ENCODE measurements at regions not wholly inside any gene's neighbourhood (a gene's known extent, or its start where the extent isn't known, plus 50 kb on each side); places are given as distances from the start of the nearest gene placed in this dataset.

DNA sequence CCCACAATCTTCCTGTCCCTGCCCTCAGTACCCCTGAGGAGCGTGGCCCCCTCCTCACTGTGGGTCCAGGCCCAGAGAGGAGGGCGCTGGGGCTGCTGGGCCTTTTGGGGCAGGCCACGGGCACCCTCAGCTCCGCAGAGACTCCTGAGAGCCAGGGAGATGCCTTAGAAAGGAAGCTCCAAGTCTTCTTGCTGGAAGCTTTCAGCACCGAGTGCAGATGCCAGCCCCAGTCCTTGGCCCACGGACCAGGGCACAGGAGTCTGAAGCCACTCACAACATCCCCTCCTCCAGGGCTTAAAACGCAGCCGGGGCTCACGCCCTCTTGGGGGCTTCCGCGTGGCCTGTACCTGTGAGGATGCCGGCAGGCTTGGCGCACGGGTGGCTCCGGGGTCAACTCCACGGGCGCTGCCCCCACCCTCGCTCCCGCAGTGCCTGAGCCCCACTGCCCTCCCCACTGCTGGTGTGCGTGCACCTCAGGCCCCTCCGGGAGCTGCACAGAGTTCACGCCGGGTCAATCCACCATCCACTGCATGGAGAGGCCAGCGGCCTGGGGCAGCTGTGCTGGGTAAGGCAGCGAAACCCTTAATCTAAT, 72.1 kb upstream of the CTDP1 start:
- peak; percentile 78 for DNase-seq (ENCODE audit: low spot score)
- intact Hi-C loops (cut with DNase I) = no loop called here

DNA sequence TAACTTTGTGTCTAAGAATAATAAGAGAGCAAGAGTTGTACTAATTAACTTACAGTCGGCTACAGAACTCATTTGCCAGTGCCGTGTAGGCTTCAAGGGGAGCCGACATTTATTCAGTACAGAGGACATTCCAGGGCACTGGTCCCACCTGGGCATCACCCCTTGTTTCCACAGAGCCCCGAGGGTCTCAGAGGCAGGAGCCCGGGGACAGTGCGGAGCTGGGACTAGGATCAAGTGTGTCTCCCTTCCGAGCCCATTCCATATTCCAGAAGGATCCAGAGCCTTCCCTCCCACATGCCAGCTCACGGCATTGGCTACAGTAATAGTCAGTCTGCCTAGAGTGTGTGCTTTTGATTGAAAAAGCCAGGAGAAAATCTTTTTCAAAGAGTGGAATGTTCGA, 71.5 kb upstream of the CTDP1 start:
- intact Hi-C loops (cut with DNase I) = no loop called here
- peak; percentile 54 for DNase-seq (ENCODE audit: low spot score)

DNA sequence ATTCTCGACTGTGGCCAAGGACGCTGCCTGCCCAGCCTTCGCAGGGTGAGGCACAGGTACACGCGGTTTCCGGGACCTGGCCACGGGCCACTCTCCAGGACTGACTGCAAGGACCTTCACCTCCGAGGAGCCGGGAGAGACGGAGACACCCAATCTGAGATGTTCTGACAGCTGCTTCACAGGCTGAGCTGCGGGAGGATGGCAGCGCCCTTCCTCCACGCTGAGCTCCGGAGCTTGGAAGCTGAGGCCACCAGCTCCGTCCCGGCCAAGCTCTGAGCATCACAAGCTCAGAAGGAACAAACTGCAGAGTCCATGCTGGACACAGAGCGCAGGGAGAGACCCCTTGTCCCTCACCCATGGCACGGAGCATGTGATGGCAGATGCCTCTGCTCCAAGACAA, 71.1 kb upstream of the CTDP1 start:
- intact Hi-C loops (cut with DNase I) = no loop called here
- peak; percentile 75 for DNase-seq (ENCODE audit: low spot score)

GRCh38 chr18:79608999-79609461, 70.6 kb upstream of the CTDP1 start:
- peak; percentile 63 for DNase-seq (ENCODE audit: low spot score)
- intact Hi-C loops (cut with DNase I) = no loop called here

DNA sequence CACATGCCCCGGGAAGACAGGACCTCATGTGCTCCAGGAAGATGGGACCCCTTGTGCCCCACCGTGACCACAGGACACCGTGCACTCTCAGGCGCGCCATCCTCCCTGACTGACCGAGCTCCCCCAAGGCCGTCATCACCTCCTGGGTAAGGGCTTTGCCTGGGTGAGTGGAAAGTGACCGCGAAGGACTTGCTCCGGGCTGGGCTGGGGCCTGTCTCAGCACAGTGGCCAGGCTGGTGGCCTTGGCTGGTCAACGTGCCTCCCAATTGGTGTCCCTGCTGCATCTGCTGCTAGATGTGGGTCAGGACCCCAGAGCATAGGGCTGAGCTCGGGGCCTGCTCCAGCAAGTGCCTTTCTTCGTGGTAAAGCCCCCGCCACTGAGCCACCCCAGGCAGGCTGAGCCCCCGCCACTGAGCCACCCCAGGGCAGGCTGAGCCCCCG, 69.7 kb upstream of the CTDP1 start:
- DNase-seq (ENCODE audit: low spot score) = peak; percentile 69
- intact Hi-C loops (cut with DNase I) = no loop called here

GRCh38 chr18:79610461-79611039, 69.1 kb upstream of the CTDP1 start:
- intact Hi-C loops (cut with DNase I) = no loop called here
- peak; percentile 81 for DNase-seq (ENCODE audit: low spot score)

- DNase-seq (ENCODE audit: low spot score) = peak; percentile 74
These were observed 68.4 kb upstream of the CTDP1 start for GRCh38 chr18:79611040-79611681.

DNA sequence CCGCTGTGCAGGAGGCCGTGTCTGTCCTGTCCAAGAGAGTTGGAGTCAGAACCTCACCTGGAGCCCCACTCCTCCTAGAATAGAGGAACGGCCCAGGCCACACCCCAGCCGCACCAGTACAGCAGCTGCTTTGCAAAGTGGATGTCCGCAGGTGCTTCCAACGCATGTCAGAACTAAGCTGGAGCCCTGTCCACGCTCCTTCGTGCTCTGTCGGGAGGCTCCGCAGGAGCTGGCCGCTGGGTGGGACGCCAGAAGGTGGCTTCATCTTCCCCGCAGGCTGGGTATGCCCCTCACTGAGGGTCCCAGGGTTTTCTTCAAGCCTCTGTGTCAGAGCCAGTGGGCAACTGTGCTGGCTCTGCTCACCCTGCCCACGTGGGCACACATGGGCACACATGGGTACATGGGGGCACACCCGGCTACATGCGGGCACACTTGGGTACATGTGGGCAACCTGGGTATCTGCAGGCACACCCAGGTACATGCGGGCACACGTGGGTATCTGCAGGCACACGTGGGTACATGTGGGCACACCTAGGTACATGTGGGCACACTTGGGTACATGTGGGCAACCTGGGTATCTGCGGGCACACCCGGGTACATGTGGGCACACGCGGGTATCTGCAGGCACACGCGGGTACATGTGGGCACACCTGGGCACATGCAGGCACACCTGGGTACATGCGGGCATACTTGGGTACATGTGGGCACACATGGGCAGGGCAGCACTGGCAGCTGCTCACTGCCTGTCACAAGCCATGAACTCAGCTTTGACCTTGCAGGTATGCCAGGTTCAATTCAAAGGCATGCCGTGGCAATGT, 67.1 kb upstream of the CTDP1 start:
- intact Hi-C loops (cut with DNase I) = no loop called here

More at GRCh38 chr18:79611040-79611681, 68.4 kb upstream of the CTDP1 start:
- intact Hi-C loops (cut with DNase I) = no loop called here

GRCh38 chr18:79613186-79613931, 66.2 kb upstream of the CTDP1 start:
- DNase-seq (ENCODE audit: low spot score) = peak; percentile 69
- intact Hi-C loops (cut with DNase I) = no loop called here

More for the DNA sequence above, 67.1 kb upstream of the CTDP1 start:
- DNase-seq (ENCODE audit: low spot score) = peak; percentile 58

DNA sequence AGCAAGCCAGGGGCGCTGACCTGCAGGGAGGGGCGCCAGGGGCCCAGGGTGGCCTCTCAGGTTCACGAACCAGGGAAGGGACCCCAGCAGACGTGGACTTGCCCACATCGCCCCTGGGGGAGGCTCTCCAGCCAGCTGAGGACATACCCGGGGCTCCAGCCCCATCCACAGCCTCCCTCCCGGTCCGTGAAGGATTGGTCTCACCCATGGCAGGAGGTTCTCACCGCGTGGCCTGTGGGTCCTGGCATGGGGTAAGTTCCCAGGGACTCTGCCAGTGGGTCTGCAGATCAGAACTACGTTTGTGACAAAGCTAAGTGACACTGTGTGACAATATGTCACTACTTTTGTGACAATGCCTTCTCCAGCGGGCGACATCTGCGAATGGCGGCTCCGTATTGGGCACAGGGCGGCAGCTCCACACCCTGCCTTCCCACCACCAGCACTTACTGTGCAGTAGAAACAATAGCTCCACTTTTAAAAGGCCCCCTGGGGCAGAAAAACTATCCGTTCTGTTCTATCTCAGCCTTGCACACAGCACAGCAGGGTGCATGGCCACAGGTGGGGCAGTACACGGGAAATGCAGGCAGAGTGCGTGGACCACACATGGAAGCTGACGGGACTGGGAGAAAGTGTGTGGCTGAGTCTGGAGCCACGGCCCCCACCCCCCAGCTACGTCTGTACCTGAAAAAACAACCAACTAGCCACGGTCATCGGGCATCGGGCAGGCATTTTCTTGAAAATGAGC, 65.2 kb upstream of the CTDP1 start:
- intact Hi-C loops (cut with DNase I) = no loop called here

DNA sequence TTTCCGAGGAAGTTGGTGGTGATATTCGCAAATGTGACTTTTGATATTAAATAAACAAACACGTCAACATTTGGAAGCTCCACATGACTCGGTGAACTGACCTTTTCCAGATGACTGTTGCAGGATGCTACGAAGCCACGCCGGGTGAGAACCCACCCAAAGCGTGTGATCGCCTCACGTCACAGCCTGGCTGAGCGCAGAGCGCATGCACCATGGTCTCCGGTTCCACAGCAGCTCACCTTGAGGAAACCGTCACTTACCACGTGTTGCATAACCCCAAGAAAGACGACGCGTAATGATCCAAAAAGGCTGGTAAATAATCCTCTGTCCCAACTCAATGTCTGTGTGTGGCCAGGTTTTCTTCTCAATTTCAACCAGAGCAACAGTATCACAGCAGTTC, 64.5 kb upstream of the CTDP1 start:
- intact Hi-C loops (cut with DNase I) = no loop called here
- DNase-seq (ENCODE audit: low spot score) = peak; percentile 37

More for the DNA sequence above, 65.2 kb upstream of the CTDP1 start:
- peak; percentile 76 for DNase-seq (ENCODE audit: low spot score)

DNA sequence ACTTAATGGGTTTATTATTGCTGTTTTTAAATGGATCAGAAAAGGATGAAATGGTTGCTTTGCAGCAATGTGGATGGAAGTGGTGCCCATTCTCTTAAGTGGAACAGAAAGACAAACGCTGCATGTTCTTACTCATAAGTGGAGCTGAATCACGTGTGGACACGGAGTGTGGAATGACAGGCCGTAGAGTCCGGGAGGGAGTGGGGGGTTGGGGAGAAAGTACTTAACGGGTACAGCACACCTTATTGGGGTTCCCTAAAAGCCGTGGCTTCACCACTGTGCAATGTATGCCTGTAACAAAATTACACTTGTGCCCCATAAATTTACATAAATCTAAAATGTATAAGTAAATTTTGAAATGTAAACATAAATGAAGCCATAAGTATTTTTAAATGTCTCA, 64.0 kb upstream of the CTDP1 start:
- intact Hi-C loops (cut with DNase I) = no loop called here
- DNase-seq (ENCODE audit: low spot score) = no peak

DNA sequence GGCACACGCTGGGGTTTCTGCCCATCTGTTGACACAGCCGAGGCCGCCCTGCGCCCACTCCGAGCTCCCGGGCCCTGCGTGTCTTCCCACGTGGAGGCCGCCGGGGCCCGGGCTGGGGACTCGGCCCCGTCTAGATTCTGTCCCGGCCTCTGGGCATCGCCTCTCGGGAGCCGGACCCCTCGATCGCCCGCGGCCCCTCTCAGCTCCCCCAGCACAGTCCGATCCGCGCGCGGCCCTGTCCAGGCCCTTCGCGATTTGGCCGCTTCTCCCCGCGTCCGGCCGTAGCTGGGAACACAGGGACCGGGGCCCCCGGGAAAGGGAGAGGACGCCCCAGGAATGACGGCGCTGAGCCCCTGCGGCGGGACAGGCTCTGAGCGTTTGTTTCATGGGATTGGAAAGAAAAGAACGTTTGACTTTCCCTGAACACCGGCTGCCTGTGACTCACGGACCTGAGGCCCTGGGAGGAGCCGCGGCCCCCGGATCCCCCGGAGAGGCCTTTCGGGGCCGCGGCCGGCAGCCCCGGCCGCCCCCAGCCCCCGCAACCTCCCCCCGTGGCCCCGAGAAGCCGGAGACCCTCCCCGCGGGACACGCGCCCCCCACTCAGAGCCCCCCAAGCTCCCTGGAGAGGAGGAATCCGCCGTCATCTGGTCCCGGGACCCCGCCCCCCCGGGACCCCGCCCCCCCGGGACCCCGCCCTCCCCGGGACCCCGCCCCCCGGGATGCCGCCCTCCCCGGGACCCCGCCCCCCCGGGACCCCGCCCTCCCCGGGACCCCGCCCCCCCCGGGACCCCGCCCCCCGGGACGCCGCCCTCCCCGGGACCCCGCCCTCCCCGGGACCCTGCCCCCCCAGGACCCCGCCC, 62.7 kb upstream of the CTDP1 start:
- intact Hi-C loops (cut with DNase I) = no loop called here
- DNase-seq (ENCODE audit: low spot score) = peak; percentile 81

GRCh38 chr18:79617511-79618500, 61.8 kb upstream of the CTDP1 start:
- DNase-seq (ENCODE audit: low spot score) = peak; percentile 76
- intact Hi-C loops (cut with DNase I) = no loop called here

GRCh38 chr18:79620576-79621165, 58.9 kb upstream of the CTDP1 start:
- DNase-seq (ENCODE audit: low spot score) = no peak
- intact Hi-C loops (cut with DNase I) = loop anchor here in 1 of 2 donors (10.0 kb wide), 1 partner anchor 56 kb away; no protein-coding TSS in a partner anchor

- intact Hi-C loops (cut with DNase I) = loop anchor here in 1 of 2 donors (10.0 kb wide), 1 partner anchor 57 kb away; no protein-coding TSS in a partner anchor
- DNase-seq (ENCODE audit: low spot score) = peak; percentile 51
These were observed 58.1 kb upstream of the CTDP1 start for GRCh38 chr18:79621501-79621900.
